Body of pancreas (tissue), 4 donors: ENCODE measurements at regions not wholly inside any gene's neighbourhood (a gene's known extent, or its start where the extent isn't known, plus 50 kb on each side); places are given as distances from the start of the nearest gene placed in this dataset.

Experiments used
- ATAC-seq: fragments of 150-250 bp; one replicate; pipeline ENCODE4 v1.9.1; 2016
- DNase-seq, 4 donors: peaks; one replicate each; pipeline ENCODE4 v3.0.0-alpha.2; 2019
- H3K27ac ChIP-seq, 4 donors: fragments of 200-600 bp; sonication (generic); 1 replicate in 3 of 4; 2 replicates in 1 of 4; pipeline versions ENCODE4 v1.5.1 to v1.6.1; 2016 to 2019; ENCODE audit warnings: mild to moderate bottlenecking in 1 of 4, mixed read lengths in 1 of 4, moderate library complexity in 1 of 4
- H3K27me3 ChIP-seq, 2 donors: fragments of 200-600 bp; sonication (generic); one replicate each; pipeline ENCODE4 v1.6.0; 2016; ENCODE audit warnings: mild to moderate bottlenecking in 1 of 2
- H3K36me3 ChIP-seq, 2 donors: fragments of 200-600 bp; sonication (generic); replicated peaks in 1 of 2; 2 replicates each; pipeline ENCODE4 v1.5.1; 2016; ENCODE audit warnings: low read depth in 2 of 2; ENCODE audit not compliant: insufficient read depth in 1 of 2
- H3K4me1 ChIP-seq: fragments of 200-600 bp; sonication (generic); one replicate; pipeline ENCODE4 v1.6.0; 2016
- H3K4me3 ChIP-seq, 2 donors: fragments of 200-600 bp; sonication (generic); 1 replicate in 1 of 2; 2 replicates in 1 of 2; pipeline ENCODE4 v1.5.1; 2016 to 2019
- H3K9me3 ChIP-seq, 3 donors: fragments of 200-600 bp; sonication (generic); 1 replicate in 2 of 3; 2 replicates in 1 of 3; pipeline ENCODE4 v1.5.1; 2016
- POLR2A ChIP-seq, 3 donors: fragments of 450-650 bp; IDR thresholded peaks; one replicate each; pipeline ENCODE4 v1.6.1; 2016; ENCODE audit warnings: antibody characterized with exemption in 3 of 3, mild to moderate bottlenecking in 2 of 3
- WGBS, 2 donors: methylation state at CpG; one replicate each; pipeline ENCODE4 v1.1.5; 2017; 5-methylcytosine and 5-hydroxymethylcytosine counted together
- intact Hi-C: fragments of 100-400 bp; cut with DNase I; formaldehyde crosslinking; loops from one replicate; pipeline ENCODE4 v1.15.1; 2023
- TF ChIP-seq, protein P1 (sequence below), 7 experiments: fragments of 450-650 bp in 4 of 7; fragments of 200-600 bp in 3 of 7; sonication (generic) in 3 of 7; IDR thresholded peaks; one replicate each; pipeline ENCODE4 v1.5.1; 2016 to 2019; ENCODE audit warnings: antibody characterized with exemption in 7 of 7

DNA sequence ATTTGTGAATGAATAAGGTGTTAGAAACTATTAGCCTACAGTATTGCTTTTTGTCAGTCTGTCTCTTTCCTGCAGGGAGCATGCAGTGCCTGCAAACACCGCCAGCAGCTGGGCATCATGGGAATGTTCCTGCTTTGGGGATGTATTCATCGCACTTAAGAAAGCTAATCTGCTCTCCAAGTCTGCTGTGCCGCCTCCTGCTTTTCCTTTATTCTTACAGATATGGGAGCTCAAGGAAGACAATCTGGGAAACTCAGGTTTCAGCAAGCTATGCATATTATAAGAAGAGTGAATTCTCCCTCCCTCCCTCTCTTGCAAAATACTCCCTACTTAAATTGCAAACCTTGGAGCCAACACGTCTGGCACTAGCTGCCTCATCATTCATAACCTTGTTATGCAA is 479.2 kb upstream of the ACVR2A start:
- 79 to 85% methylated on average over 4 of the region's 4 CpGs for WGBS, 2 donors
- intact Hi-C loops: no loop called here
- no peak overlapping the region for H3K27ac ChIP-seq

DNA sequence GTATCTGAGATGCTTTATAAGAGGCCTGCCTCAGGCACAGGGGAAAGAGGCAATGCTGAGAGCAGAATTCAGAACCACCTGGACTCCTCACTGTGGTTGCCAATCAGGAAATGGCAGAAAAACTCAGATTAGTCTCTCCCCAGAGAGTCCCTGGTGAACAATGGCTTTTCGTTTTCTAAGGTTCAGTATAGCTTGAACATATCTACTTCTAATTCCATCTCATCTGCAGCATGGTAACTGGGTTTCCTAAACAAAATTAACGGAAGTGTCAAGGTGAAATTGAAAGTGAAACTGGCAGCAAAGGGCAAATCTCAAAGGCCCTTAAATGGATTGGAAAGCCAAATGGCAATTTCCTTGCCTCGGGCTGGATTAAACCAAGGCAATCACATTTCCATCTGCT is 480.2 kb upstream of the ACVR2A start:
- Histone ChIP-seq H3K27ac (no peak overlapping the region), H3K36me3 (no peaks in the 10 kb centered on the region), H3K27me3 (no peaks in the 10 kb centered on the region), H3K9me3 (no peaks in the 10 kb centered on the region), H3K4me1 (no peaks in the 10 kb centered on the region), H3K4me3 (no peak overlapping the region)
- DNase-seq: no peak
- 63 to 70% methylated on average over 3 of the region's 3 CpGs for WGBS, 2 donors
- ATAC-seq: no peak
- intact Hi-C loops: no loop called here
- TF ChIP-seq, protein P1, sequence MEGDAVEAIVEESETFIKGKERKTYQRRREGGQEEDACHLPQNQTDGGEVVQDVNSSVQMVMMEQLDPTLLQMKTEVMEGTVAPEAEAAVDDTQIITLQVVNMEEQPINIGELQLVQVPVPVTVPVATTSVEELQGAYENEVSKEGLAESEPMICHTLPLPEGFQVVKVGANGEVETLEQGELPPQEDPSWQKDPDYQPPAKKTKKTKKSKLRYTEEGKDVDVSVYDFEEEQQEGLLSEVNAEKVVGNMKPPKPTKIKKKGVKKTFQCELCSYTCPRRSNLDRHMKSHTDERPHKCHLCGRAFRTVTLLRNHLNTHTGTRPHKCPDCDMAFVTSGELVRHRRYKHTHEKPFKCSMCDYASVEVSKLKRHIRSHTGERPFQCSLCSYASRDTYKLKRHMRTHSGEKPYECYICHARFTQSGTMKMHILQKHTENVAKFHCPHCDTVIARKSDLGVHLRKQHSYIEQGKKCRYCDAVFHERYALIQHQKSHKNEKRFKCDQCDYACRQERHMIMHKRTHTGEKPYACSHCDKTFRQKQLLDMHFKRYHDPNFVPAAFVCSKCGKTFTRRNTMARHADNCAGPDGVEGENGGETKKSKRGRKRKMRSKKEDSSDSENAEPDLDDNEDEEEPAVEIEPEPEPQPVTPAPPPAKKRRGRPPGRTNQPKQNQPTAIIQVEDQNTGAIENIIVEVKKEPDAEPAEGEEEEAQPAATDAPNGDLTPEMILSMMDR (IDR thresholded peaks at IDR 0.05): no peak
- TF ChIP-seq POLR2A (IDR thresholded peaks at IDR 0.05): no peak

More for the DNA sequence above, 479.2 kb upstream of the ACVR2A start:
- TF ChIP-seq, protein P1 (IDR thresholded peaks at IDR 0.05): no peak
- Histone ChIP-seq H3K27me3 (no peaks in the 10 kb centered on the region), H3K36me3 (no peaks in the 10 kb centered on the region), H3K4me1 (no peaks in the 10 kb centered on the region), H3K4me3 (no peak overlapping the region), H3K9me3 (no peaks in the 10 kb centered on the region)
- ATAC-seq: no peak
- no peak for DNase-seq

DNA sequence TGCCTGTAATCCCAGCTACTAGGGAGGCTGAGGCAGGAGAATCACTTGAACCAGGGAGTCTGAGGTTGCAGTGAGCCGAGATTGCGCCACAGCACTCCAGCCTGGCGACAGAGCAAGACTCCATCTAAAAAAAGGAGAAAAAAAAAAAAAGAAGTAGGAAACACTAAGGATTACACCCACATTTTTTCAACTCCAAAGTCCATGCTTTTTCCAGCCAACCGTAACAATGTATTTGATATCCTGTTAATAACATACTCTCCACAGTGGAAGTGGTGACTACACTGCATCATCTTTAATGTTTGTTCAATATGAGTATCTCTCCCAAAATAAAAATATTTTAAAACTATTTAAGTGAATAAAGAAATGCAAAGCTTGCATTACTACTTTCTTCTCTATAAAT is 481.6 kb upstream of the ACVR2A start:
- no peak for DNase-seq
- TF ChIP-seq POLR2A (IDR thresholded peaks at IDR 0.05): no peak
- TF ChIP-seq, protein P1 (IDR thresholded peaks at IDR 0.05): no peak
- H3K4me1 ChIP-seq: no peaks in the 10 kb centered on the region
- H3K27me3 ChIP-seq: no peaks in the 10 kb centered on the region
- no peaks in the 10 kb centered on the region for H3K36me3 ChIP-seq
- no peak for ATAC-seq
- no peak overlapping the region for H3K27ac ChIP-seq
- H3K9me3 ChIP-seq: no peaks in the 10 kb centered on the region
- no peak overlapping the region for H3K4me3 ChIP-seq
- intact Hi-C loops: no loop called here
- 94 to 95% methylated on average over 4 of the region's 4 CpGs for WGBS, 2 donors

DNA sequence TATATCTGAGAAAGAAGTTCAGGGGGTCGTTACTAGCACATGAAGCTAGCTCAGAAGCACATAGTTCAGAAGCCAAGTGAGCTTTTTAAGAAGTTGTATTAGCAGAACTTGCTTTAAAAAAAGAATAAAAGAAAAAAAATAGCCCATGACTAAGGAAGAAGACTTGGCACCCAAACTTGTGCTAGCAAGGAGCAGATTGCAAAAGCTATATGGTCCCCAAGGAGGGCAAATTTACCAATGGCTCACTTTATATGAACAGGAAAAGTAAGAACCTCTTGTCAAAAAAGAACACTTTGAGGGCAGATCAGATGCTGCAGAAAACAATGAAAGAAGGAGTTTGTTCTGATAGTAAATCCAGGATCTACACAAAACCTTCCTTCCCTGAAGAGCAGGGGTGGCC is 486.5 kb upstream of the ACVR2A start:
- WGBS, 2 donors: 81 to 88% methylated on average over 1 of the region's 1 CpG
- H3K4me1 ChIP-seq: no peaks in the 10 kb centered on the region
- DNase-seq: no peak
- intact Hi-C loops: no loop called here
- H3K4me3 ChIP-seq: no peak overlapping the region
- H3K27me3 ChIP-seq: no peaks in the 10 kb centered on the region
- ATAC-seq: no peak
- H3K27ac ChIP-seq: no peak overlapping the region
- no peaks in the 10 kb centered on the region for H3K36me3 ChIP-seq
- TF ChIP-seq POLR2A (IDR thresholded peaks at IDR 0.05): no peak
- TF ChIP-seq, protein P1 (IDR thresholded peaks at IDR 0.05): no peak
- H3K9me3 ChIP-seq: no peaks in the 10 kb centered on the region

DNA sequence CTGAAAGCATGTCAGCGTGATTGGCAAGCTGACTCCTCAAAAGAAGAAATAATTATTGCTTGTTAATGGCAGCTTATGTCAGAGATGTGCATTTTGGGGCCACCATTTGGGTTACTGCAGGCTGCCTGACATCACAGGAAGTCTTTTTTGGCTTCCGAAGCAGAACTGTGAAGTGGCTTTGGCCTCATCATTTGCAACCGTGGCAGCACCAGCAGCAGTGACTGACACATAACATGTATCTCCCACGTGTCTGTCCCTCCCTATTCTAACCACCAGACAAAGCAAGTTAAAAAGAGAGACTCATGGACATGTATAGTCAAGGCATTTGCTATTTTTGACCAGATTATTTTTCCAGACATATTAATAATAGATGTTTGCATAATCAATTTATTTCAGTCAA is 488.7 kb upstream of the ACVR2A start:
- no peak for TF ChIP-seq POLR2A (IDR thresholded peaks at IDR 0.05)
- TF ChIP-seq, protein P1 (IDR thresholded peaks at IDR 0.05): no peak
- Histone ChIP-seq H3K27ac (peak overlapping the region; percentile 18 to 63 (median 41)), H3K9me3 (no peaks in the 10 kb centered on the region), H3K4me3 (no peak overlapping the region), H3K36me3 (no peaks in the 10 kb centered on the region), H3K4me1 (peaks cover 16% of the 10 kb centered on the region), H3K27me3 (no peaks in the 10 kb centered on the region)
- intact Hi-C loops: no loop called here
- no peak for ATAC-seq
- WGBS, 2 donors: 73% methylated on average over 4 of the region's 4 CpGs
- no peak for DNase-seq
